OCI-LY1 (cell line): ENCODE measurements at regions not wholly inside any gene's neighbourhood (a gene's known extent, or its start where the extent isn't known, plus 50 kb on each side); places are given as distances from the start of the nearest gene placed in this dataset.

ENCODE experiments used
- CTCF ChIP-seq: fragments of 200-600 bp; sonication (generic), shearing (Covaris generic); IDR thresholded peaks from 2 replicates; pipeline ENCODE4 v1.5.1; 2017; ENCODE audit warnings: mild to moderate bottlenecking, antibody characterized with exemption, low read length, moderate library complexity, mixed read lengths
- EZH2 ChIP-seq: fragments of 200-600 bp; sonication (generic), shearing (Covaris generic); IDR thresholded peaks from 2 replicates; pipeline ENCODE4 v1.8.0; 2017; ENCODE audit warnings: borderline replicate concordance, mixed run types, mild to moderate bottlenecking, antibody characterized with exemption, low read length, moderate library complexity, mixed read lengths

GRCh38 chr4:14434916-14435315, 567.4 kb upstream of the CPEB2 start:
- no peak for TF ChIP-seq CTCF
- TF ChIP-seq EZH2 = no peak
